ENCODE measurements at regions not wholly inside any gene's neighbourhood (a gene's known extent, or its start where the extent isn't known, plus 50 kb on each side); places are given as distances from the start of the nearest gene placed in this dataset.

GRCh38 chr7:153430931-153431330, 621.3 kb upstream of the DPP6 start:
- TF ChIP-seq CTCF (conservative IDR thresholded peaks at IDR 0.05; ENCODE audit: low read depth, low read length) (no peak), EZH2 (IDR thresholded peaks at IDR 0.05; ENCODE audit: borderline replicate concordance, low read depth, low read length, poor library complexity, severe bottlenecking) (no peak)

All from A673 (cell line).